WTC11 (cell line): ENCODE measurements at regions not wholly inside any gene's neighbourhood (a gene's known extent, or its start where the extent isn't known, plus 50 kb on each side); places are given as distances from the start of the nearest gene placed in this dataset.

Experiments
- ATAC-seq: fragments of 200-7000 bp; cut with Tn5 transposase; 2 replicates; pipeline ENCODE4 v1.10.0; 2021; ENCODE audit warnings: mild to moderate bottlenecking, moderate library complexity
- CTCF ChIA-PET: fragments of 300-600 bp; sonication (Branson Sonifier 250); formaldehyde crosslinking; loops from one replicate; lab custom pipeline; 2021; ENCODE audit warnings: antibody characterized with exemption; lab: Charles Lee
- POLR2A ChIA-PET: fragments of 350-600 bp; sonication (Branson Sonifier 250); formaldehyde crosslinking; loops from one replicate; lab custom pipeline; 2021; ENCODE audit warnings: antibody characterized with exemption; lab: Charles Lee
- DNase-seq: peaks from one replicate; pipeline ENCODE4 v3.0.0; 2021; ENCODE audit warnings: low spot score
- H3K27ac Mint-ChIP-seq: 2 replicates; pipeline ENCODE4 v1.8.0; 2021; ENCODE audit warnings: mixed read lengths
- H3K27me3 Mint-ChIP-seq: 2 replicates; pipeline ENCODE4 v1.8.0; 2021; ENCODE audit warnings: low read depth, mild to moderate bottlenecking, moderate library complexity, mixed read lengths
- H3K36me3 Mint-ChIP-seq: 2 replicates; pipeline ENCODE4 v1.8.0; 2021; ENCODE audit warnings: mixed read lengths
- H3K4me1 Mint-ChIP-seq: 2 replicates; pipeline ENCODE4 v1.8.0; 2022; ENCODE audit warnings: mixed read lengths
- H3K4me3 Mint-ChIP-seq: 2 replicates; pipeline ENCODE4 v1.8.0; 2021; ENCODE audit warnings: mild to moderate bottlenecking, moderate library complexity, mixed read lengths
- H3K9me3 Mint-ChIP-seq: 2 replicates; pipeline ENCODE4 v1.8.0; 2021; ENCODE audit warnings: mixed read lengths
- CREM ChIP-seq: sonication (generic); formaldehyde crosslinking; IDR thresholded peaks from 2 replicates; pipeline ENCODE4 v1.8.1; 2022; ENCODE audit warnings: mild to moderate bottlenecking, missing genetic modification reagents, moderate library complexity
- ESRRA ChIP-seq: sonication (generic); formaldehyde crosslinking; IDR thresholded peaks from 2 replicates; pipeline ENCODE4 v1.8.1; 2022; ENCODE audit warnings: mild to moderate bottlenecking, missing genetic modification reagents, borderline replicate concordance
- IRF2 ChIP-seq: sonication (generic); formaldehyde crosslinking; IDR thresholded peaks from 2 replicates; pipeline ENCODE4 v1.8.0; 2022; ENCODE audit warnings: low read depth, missing genetic modification reagents, borderline replicate concordance
- OVOL2 ChIP-seq: fragments of 250-450 bp; sonication (Bioruptor Pico); IDR thresholded peaks from 2 replicates; pipeline ENCODE4 v1.9.0; 2021; ENCODE audit warnings: mild to moderate bottlenecking, borderline replicate concordance
- SMAD4 ChIP-seq: sonication (generic); formaldehyde crosslinking; IDR thresholded peaks from 2 replicates; pipeline ENCODE4 v1.8.0; 2022; ENCODE audit warnings: mild to moderate bottlenecking, missing genetic modification reagents
- SP1 ChIP-seq: sonication (generic); formaldehyde crosslinking; conservative IDR thresholded peaks from 2 replicates; pipeline ENCODE4 v1.8.1; 2022; ENCODE audit warnings: missing genetic modification reagents
- TEAD1 ChIP-seq: sonication (generic); formaldehyde crosslinking; IDR thresholded peaks from 2 replicates; pipeline ENCODE4 v1.8.0; 2022; ENCODE audit warnings: mild to moderate bottlenecking, missing genetic modification reagents
- TEAD4 ChIP-seq: sonication (generic); formaldehyde crosslinking; IDR thresholded peaks from 2 replicates; pipeline ENCODE4 v1.8.0; 2022; ENCODE audit warnings: mild to moderate bottlenecking, missing genetic modification reagents
- ZNF219 ChIP-seq: sonication (generic); formaldehyde crosslinking; IDR thresholded peaks from 2 replicates; pipeline ENCODE4 v1.8.0; 2023; ENCODE audit warnings: missing genetic modification reagents, mild to moderate bottlenecking, borderline replicate concordance
- TF ChIP-seq, protein P1 (sequence below): fragments of 250-450 bp; sonication (Bioruptor Pico); IDR thresholded peaks from 2 replicates; pipeline ENCODE4 v1.9.0; 2021; ENCODE audit warnings: mild to moderate bottlenecking, borderline replicate concordance
- TF ChIP-seq, protein P2 (sequence below): fragments of 250-450 bp; sonication (Bioruptor Pico); conservative IDR thresholded peaks from 2 replicates; pipeline ENCODE4 v1.9.0; 2021; ENCODE audit warnings: mild to moderate bottlenecking
- TF ChIP-seq, protein P3 (sequence below): fragments of 200-600 bp; IDR thresholded peaks from 2 replicates; pipeline ENCODE4 v1.8.0; 2022; ENCODE audit warnings: antibody characterized with exemption
- TF ChIP-seq, protein P4 (sequence below): sonication (generic); formaldehyde crosslinking; IDR thresholded peaks from 2 replicates; pipeline ENCODE4 v1.8.0; 2022; ENCODE audit warnings: mild to moderate bottlenecking, missing genetic modification reagents

DNA sequence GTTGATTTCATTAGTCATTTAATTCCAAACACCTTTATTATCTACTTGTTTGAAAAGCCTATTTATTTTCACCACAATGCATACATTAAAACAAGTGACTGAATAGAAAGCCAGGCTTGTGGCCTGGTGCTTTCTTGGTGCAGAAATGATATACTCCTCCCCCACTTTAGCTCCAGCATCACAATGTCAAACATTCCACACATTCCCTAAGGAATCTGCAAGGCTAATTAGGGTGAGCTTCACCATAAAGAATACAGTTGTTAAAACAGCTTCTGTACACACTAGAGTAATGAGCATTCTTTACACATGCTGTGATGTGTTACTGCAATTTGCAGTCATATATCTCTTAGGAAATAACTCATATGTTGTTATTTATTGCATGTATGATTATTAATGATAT is 705.7 kb downstream of the CETN3 start (continued):
- TF ChIP-seq, protein P1, sequence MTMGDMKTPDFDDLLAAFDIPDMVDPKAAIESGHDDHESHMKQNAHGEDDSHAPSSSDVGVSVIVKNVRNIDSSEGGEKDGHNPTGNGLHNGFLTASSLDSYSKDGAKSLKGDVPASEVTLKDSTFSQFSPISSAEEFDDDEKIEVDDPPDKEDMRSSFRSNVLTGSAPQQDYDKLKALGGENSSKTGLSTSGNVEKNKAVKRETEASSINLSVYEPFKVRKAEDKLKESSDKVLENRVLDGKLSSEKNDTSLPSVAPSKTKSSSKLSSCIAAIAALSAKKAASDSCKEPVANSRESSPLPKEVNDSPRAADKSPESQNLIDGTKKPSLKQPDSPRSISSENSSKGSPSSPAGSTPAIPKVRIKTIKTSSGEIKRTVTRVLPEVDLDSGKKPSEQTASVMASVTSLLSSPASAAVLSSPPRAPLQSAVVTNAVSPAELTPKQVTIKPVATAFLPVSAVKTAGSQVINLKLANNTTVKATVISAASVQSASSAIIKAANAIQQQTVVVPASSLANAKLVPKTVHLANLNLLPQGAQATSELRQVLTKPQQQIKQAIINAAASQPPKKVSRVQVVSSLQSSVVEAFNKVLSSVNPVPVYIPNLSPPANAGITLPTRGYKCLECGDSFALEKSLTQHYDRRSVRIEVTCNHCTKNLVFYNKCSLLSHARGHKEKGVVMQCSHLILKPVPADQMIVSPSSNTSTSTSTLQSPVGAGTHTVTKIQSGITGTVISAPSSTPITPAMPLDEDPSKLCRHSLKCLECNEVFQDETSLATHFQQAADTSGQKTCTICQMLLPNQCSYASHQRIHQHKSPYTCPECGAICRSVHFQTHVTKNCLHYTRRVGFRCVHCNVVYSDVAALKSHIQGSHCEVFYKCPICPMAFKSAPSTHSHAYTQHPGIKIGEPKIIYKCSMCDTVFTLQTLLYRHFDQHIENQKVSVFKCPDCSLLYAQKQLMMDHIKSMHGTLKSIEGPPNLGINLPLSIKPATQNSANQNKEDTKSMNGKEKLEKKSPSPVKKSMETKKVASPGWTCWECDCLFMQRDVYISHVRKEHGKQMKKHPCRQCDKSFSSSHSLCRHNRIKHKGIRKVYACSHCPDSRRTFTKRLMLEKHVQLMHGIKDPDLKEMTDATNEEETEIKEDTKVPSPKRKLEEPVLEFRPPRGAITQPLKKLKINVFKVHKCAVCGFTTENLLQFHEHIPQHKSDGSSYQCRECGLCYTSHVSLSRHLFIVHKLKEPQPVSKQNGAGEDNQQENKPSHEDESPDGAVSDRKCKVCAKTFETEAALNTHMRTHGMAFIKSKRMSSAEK (CRISPR knock-in tag): 0 out of 2 replicates have a peak, but pooled peaks have one; percentile 59
- TF ChIP-seq TEAD4 (CRISPR knock-in tag): peak; percentile 92
- TF ChIP-seq, protein P2, sequence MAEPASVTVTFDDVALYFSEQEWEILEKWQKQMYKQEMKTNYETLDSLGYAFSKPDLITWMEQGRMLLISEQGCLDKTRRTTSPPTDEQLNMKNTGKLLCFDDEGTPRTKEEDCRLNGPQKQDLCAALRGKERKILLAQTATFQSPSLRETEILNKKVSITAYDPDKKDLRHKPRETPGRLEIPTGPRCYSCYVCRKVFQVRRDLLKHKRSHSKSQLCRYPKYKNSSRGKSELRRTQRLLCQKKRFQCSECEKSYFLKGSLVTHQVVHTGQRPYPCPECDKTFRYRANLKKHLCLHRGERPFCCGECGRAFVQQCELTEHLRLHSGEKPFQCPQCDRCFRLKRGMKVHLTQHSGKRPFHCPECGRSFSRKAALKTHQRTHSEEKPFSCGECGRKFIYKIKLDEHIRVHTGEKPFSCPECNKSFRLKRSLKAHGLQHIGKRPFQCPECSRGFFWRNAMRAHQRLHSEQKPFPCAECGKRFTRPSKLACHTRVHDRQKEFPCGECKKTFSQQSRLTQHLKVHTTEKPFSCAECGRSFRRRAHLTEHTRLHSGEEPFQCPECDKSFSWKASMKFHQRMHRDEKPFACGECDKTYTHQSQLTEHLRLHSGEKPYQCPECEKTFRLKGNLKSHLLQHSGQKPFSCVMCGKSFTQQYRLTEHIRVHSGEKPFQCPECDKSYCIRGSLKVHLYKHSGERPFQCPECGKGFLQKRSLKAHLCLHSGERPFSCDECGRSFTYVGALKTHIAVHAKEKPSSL (CRISPR knock-in tag): 0 out of 2 replicates have a peak, but pooled peaks have one; percentile 64
- no peak for TF ChIP-seq OVOL2 (CRISPR knock-in tag)
- TF ChIP-seq, protein P3, sequence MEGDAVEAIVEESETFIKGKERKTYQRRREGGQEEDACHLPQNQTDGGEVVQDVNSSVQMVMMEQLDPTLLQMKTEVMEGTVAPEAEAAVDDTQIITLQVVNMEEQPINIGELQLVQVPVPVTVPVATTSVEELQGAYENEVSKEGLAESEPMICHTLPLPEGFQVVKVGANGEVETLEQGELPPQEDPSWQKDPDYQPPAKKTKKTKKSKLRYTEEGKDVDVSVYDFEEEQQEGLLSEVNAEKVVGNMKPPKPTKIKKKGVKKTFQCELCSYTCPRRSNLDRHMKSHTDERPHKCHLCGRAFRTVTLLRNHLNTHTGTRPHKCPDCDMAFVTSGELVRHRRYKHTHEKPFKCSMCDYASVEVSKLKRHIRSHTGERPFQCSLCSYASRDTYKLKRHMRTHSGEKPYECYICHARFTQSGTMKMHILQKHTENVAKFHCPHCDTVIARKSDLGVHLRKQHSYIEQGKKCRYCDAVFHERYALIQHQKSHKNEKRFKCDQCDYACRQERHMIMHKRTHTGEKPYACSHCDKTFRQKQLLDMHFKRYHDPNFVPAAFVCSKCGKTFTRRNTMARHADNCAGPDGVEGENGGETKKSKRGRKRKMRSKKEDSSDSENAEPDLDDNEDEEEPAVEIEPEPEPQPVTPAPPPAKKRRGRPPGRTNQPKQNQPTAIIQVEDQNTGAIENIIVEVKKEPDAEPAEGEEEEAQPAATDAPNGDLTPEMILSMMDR: no peak
- TF ChIP-seq, protein P4, sequence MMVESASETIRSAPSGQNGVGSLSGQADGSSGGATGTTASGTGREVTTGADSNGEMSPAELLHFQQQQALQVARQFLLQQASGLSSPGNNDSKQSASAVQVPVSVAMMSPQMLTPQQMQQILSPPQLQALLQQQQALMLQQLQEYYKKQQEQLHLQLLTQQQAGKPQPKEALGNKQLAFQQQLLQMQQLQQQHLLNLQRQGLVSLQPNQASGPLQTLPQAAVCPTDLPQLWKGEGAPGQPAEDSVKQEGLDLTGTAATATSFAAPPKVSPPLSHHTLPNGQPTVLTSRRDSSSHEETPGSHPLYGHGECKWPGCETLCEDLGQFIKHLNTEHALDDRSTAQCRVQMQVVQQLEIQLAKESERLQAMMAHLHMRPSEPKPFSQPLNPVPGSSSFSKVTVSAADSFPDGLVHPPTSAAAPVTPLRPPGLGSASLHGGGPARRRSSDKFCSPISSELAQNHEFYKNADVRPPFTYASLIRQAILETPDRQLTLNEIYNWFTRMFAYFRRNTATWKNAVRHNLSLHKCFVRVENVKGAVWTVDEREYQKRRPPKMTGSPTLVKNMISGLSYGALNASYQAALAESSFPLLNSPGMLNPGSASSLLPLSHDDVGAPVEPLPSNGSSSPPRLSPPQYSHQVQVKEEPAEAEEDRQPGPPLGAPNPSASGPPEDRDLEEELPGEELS (CRISPR knock-in tag): peak; percentile 75; the same call in 1 of the 2 replicates
- peak; percentile 99 for TF ChIP-seq TEAD1

DNA sequence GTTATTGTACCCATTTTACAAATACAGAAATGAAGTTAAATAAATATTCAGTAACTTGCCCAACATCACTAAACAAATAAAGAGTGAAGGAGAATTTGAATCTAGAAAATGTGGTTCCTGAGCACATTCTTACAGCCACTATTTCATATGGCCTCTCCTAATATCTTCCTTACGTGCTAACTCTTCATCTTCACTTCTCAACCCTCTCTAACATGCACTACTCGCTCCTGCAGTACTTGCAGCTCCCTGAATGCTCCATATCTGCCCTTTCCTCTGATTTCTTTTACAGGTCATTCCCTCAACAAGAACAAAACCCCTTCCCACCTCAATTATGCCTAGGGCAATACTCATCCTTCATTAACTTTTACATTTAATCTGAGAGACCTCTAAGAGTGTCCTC is 711.5 kb downstream of the CETN3 start:
- TF ChIP-seq IRF2 (no peak), SP1 (no peak), SMAD4 (CRISPR knock-in tag) (no peak), CREM (CRISPR knock-in tag) (no peak), ESRRA (CRISPR knock-in tag) (no peak), ZNF219 (CRISPR knock-in tag) (no peak)
- TF ChIP-seq, protein P2 (CRISPR knock-in tag): no peak
- TF ChIP-seq, protein P4 (CRISPR knock-in tag): no peak
- no peak overlapping the region for H3K4me3 Mint-ChIP-seq
- H3K9me3 Mint-ChIP-seq: peaks cover 10% of the 10 kb centered on the region; the same call in 1 of the 2 replicates
- H3K36me3 Mint-ChIP-seq: 0 out of 2 replicates have a peak, but pooled peaks cover 4% of the 10 kb centered on the region
- no peaks in the 10 kb centered on the region for H3K27me3 Mint-ChIP-seq
- CTCF ChIA-PET: no interaction called here
- ATAC-seq (peak; percentile 67), DNase-seq (no peak)
- POLR2A ChIA-PET: no interaction called here
- H3K4me1 Mint-ChIP-seq: peaks cover 55% of the 10 kb centered on the region
- peak overlapping the region; percentile 12; the same call in 1 of the 2 replicates for H3K27ac Mint-ChIP-seq
